GM23248 (cell line): ENCODE measurements at regions not wholly inside any gene's neighbourhood (a gene's known extent, or its start where the extent isn't known, plus 50 kb on each side); places are given as distances from the start of the nearest gene placed in this dataset.

Source experiments
- DNase-seq: peaks from one replicate; pipeline ENCODE4 v3.0.0-alpha.2; 2015
- H2AFZ ChIP-seq: fragments of 200-600 bp; sonication (generic); 2 replicates; pipeline ENCODE4 v1.6.1; 2016; ENCODE audit warnings: antibody characterized with exemption
- H3F3A ChIP-seq: fragments of 200-600 bp; sonication (generic); 2 replicates; pipeline ENCODE4 v1.6.1; 2016; ENCODE audit warnings: mild to moderate bottlenecking, antibody characterized with exemption, mixed run types; ENCODE audit not compliant: insufficient read depth
- H3K27ac ChIP-seq: fragments of 200-600 bp; sonication (generic); 2 replicates; pipeline ENCODE4 v1.5.1; 2016; ENCODE audit warnings: mild to moderate bottlenecking
- H3K27me3 ChIP-seq: fragments of 200-600 bp; sonication (generic); replicated peaks from 2 replicates; pipeline ENCODE4 v1.6.1; 2016; ENCODE audit warnings: mild to moderate bottlenecking; ENCODE audit not compliant: insufficient read depth
- H3K36me3 ChIP-seq: fragments of 200-600 bp; sonication (generic); 2 replicates; pipeline ENCODE4 v1.6.1; 2016; ENCODE audit warnings: low read depth, mild to moderate bottlenecking
- H3K4me1 ChIP-seq: fragments of 200-600 bp; sonication (generic); 2 replicates; pipeline ENCODE4 v1.6.1; 2016; ENCODE audit warnings: mild to moderate bottlenecking; ENCODE audit not compliant: insufficient read depth
- H3K4me2 ChIP-seq: fragments of 200-600 bp; sonication (generic); one replicate; pipeline ENCODE4 v1.6.1; 2016; ENCODE audit warnings: mild to moderate bottlenecking; ENCODE audit not compliant: unreplicated experiment
- H3K4me3 ChIP-seq: fragments of 200-600 bp; sonication (generic); 2 replicates; pipeline ENCODE4 v1.5.1; 2016; ENCODE audit warnings: mild to moderate bottlenecking
- H3K79me2 ChIP-seq: fragments of 200-600 bp; sonication (generic); 2 replicates; pipeline ENCODE4 v1.6.1; 2016; ENCODE audit warnings: mild to moderate bottlenecking; ENCODE audit not compliant: insufficient read depth
- H3K9ac ChIP-seq: fragments of 200-600 bp; sonication (generic); 2 replicates; pipeline ENCODE4 v1.6.1; 2016; ENCODE audit warnings: mild to moderate bottlenecking
- H3K9me2 ChIP-seq: fragments of 200-600 bp; sonication (generic); 2 replicates; pipeline ENCODE4 v1.6.1; 2016; ENCODE audit warnings: mixed run types, mild to moderate bottlenecking, moderate library complexity; ENCODE audit not compliant: insufficient read depth
- H3K9me3 ChIP-seq: fragments of 200-600 bp; sonication (generic); one replicate; pipeline ENCODE4 v1.6.1; 2017; ENCODE audit warnings: low read depth
- H4K20me1 ChIP-seq: fragments of 200-600 bp; sonication (generic); 2 replicates; pipeline ENCODE4 v1.6.0; 2016; ENCODE audit not compliant: insufficient read depth
- EZH2 ChIP-seq: fragments of 200-600 bp; sonication (generic); IDR thresholded peaks from 2 replicates; pipeline ENCODE4 v1.6.1; 2018; ENCODE audit warnings: antibody characterized with exemption, mild to moderate bottlenecking; ENCODE audit not compliant: insufficient read depth, poor library complexity, severe bottlenecking
- EZH2phosphoT487 ChIP-seq: fragments of 200-600 bp; sonication (generic); IDR thresholded peaks from 2 replicates; pipeline ENCODE4 v1.6.1; 2018; ENCODE audit warnings: antibody characterized with exemption, moderate library complexity, mild to moderate bottlenecking, low read depth; ENCODE audit not compliant: insufficient read depth
- WGBS, 2 experiments: methylation state at CpG; one replicate each; pipeline ENCODE4 v1.1.6; 2015 to 2017; ENCODE audit warnings: low lambda C conversion rate in 2 of 2, low coverage in 1 of 2; ENCODE audit errors: missing lambda C conversion rate in 2 of 2; 5-methylcytosine and 5-hydroxymethylcytosine counted together
- in situ Hi-C: fragments of 300-500 bp; cut with MboI; formaldehyde crosslinking; loops from 2 replicates; pipeline ENCODE4 v1.15.0; 2020

- no peak overlapping the region for H3K4me2 ChIP-seq
- in situ Hi-C loops, result no loop called here
- no peaks in the 10 kb centered on the region for H3K27me3 ChIP-seq
- H2AFZ ChIP-seq, result no peak overlapping the region
- peaks cover 4% of the 10 kb centered on the region for H3K9me3 ChIP-seq
- H3K79me2 ChIP-seq, result no peaks in the 10 kb centered on the region
- no peak overlapping the region for H3K9ac ChIP-seq
- no peaks in the 10 kb centered on the region for H4K20me1 ChIP-seq
- no peak overlapping the region for H3K4me3 ChIP-seq
- DNase-seq, result no peak
- H3F3A ChIP-seq, result no peaks in the 10 kb centered on the region
- H3K4me1 ChIP-seq, result no peaks in the 10 kb centered on the region
- WGBS, 2 experiments, result 67 to 78% methylated on average over 2 of the region's 2 CpGs
- H3K27ac ChIP-seq, result no peak overlapping the region
- no peaks in the 10 kb centered on the region for H3K36me3 ChIP-seq
- TF ChIP-seq EZH2phosphoT487 (no peak), EZH2 (no peak)
- no peaks in the 10 kb centered on the region for H3K9me2 ChIP-seq
Measured at GRCh38 chr4:186851291-186852072, 127.8 kb upstream of the FAT1 start.

DNA sequence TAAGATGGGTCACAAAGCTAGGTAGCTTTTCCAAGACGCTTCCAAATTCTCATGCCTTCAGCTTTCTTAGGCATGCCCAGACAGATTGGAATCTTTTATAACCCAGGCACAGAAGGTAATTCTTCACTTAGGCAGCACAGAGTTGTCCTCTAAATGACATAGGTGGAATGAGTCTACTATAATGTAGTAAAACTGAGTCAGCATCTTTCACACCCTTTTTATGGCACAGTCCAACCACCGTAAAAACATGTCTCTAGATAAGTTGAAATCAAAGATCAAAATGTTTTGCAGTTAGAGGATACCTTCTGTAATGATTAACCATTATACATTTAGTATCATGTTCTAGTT, 128.4 kb upstream of the FAT1 start:
- no peaks in the 10 kb centered on the region for H3K9me2 ChIP-seq
- 79 to 81% methylated on average over 2 of the region's 2 CpGs for whole genome bisulfite sequencing, 2 experiments
- TF ChIP-seq EZH2 (no peak), EZH2phosphoT487 (no peak)

DNA sequence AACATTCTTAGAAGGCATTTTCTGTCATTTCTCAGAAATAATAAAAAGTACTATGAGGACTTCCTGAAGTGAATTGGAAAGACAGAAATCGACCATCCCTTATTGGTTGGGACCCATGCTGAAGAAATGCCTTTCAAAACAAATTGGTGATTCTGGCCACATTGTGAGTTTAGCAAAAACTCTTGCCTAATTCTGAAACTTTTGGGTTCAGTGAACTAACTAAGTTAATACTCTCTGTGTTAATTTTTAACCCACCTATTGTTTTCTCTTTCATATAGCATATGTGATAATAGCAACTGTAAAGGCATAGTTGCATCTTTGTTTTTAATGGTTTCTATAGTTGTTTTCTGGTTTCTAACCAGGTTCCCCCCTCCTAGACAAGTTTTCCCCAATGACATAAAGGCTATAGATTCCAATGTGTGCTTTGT, 129.3 kb upstream of the FAT1 start:
- Histone ChIP-seq H3K79me2 (no peaks in the 10 kb centered on the region), H3K4me3 (no peak overlapping the region), H3K9me2 (no peaks in the 10 kb centered on the region), H3K4me1 (no peaks in the 10 kb centered on the region), H3F3A (no peaks in the 10 kb centered on the region), H3K9me3 (peaks cover 4% of the 10 kb centered on the region), H4K20me1 (no peaks in the 10 kb centered on the region), H2AFZ (no peak overlapping the region), H3K9ac (no peak overlapping the region), H3K4me2 (no peak overlapping the region), H3K27ac (no peak overlapping the region), H3K27me3 (no peaks in the 10 kb centered on the region), H3K36me3 (no peaks in the 10 kb centered on the region)
- in situ Hi-C loops, result no loop called here
- no peak for TF ChIP-seq EZH2
- TF ChIP-seq EZH2phosphoT487, result no peak
- no peak for DNase-seq
- WGBS, 2 experiments, result 30 to 40% methylated on average over 1 of the region's 1 CpG

More for the DNA sequence above, 128.4 kb upstream of the FAT1 start:
- H3K79me2 ChIP-seq, result no peaks in the 10 kb centered on the region
- no peaks in the 10 kb centered on the region for H3K4me1 ChIP-seq
- H3K27ac ChIP-seq, result no peak overlapping the region
- no peak overlapping the region for H3K4me2 ChIP-seq
- H3F3A ChIP-seq, result no peaks in the 10 kb centered on the region
- in situ Hi-C loops, result no loop called here
- H3K9me3 ChIP-seq, result peaks cover 4% of the 10 kb centered on the region
- no peaks in the 10 kb centered on the region for H4K20me1 ChIP-seq
- no peak for DNase-seq
- no peak overlapping the region for H2AFZ ChIP-seq
- H3K36me3 ChIP-seq, result no peaks in the 10 kb centered on the region
- no peak overlapping the region for H3K9ac ChIP-seq
- no peak overlapping the region for H3K4me3 ChIP-seq
- no peaks in the 10 kb centered on the region for H3K27me3 ChIP-seq

- H3K27ac ChIP-seq, result no peak overlapping the region
- H2AFZ ChIP-seq, result no peak overlapping the region
- TF ChIP-seq EZH2phosphoT487, result no peak
- TF ChIP-seq EZH2, result no peak
- in situ Hi-C loops, result no loop called here
- H3K4me3 ChIP-seq, result no peak overlapping the region
- H3K9ac ChIP-seq, result no peak overlapping the region
- no peaks in the 10 kb centered on the region for H3K9me2 ChIP-seq
- H3K27me3 ChIP-seq, result no peaks in the 10 kb centered on the region
- WGBS, 2 experiments, result 59 to 60% methylated on average over 3 of the region's 3 CpGs
- H4K20me1 ChIP-seq, result no peaks in the 10 kb centered on the region
- H3F3A ChIP-seq, result no peaks in the 10 kb centered on the region
- H3K9me3 ChIP-seq, result peaks cover 4% of the 10 kb centered on the region
- H3K79me2 ChIP-seq, result no peaks in the 10 kb centered on the region
- no peak overlapping the region for H3K4me2 ChIP-seq
- no peaks in the 10 kb centered on the region for H3K36me3 ChIP-seq
- no peaks in the 10 kb centered on the region for H3K4me1 ChIP-seq
- DNase-seq, result no peak
Measured at GRCh38 chr4:186854256-186854655, 130.6 kb upstream of the FAT1 start.

DNA sequence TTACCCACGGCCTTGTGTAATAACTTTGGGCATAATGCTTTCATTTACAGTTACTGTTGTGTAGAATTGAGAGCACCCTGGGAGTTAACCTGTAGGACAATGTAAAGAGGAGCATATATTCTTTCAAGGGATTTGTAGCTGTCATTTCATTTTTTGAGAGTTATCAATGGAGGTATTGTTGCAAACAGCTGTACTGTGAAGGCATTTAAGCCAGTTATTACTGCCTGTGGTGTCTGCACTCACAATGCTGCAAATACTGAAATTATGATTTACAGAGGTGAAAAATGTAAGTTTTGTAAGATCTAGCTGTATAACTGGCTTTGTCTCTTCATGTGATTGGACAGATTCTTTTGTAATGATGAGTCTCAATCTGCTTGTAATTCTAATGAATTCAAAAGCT, 131.5 kb upstream of the FAT1 start:
- no peak overlapping the region for H2AFZ ChIP-seq
- H3K9ac ChIP-seq, result no peak overlapping the region
- H3F3A ChIP-seq, result no peaks in the 10 kb centered on the region
- H3K4me2 ChIP-seq, result no peak overlapping the region
- no peaks in the 10 kb centered on the region for H4K20me1 ChIP-seq
- H3K27me3 ChIP-seq, result no peaks in the 10 kb centered on the region
- in situ Hi-C loops, result no loop called here
- H3K4me3 ChIP-seq, result no peak overlapping the region
- no peak for DNase-seq
- H3K4me1 ChIP-seq, result no peaks in the 10 kb centered on the region
- H3K36me3 ChIP-seq, result no peaks in the 10 kb centered on the region
- TF ChIP-seq EZH2 (no peak), EZH2phosphoT487 (no peak)
- no peaks in the 10 kb centered on the region for H3K9me2 ChIP-seq
- no peak overlapping the region for H3K27ac ChIP-seq
- H3K9me3 ChIP-seq, result peaks cover 3% of the 10 kb centered on the region
- no peaks in the 10 kb centered on the region for H3K79me2 ChIP-seq
- 90 to 94% methylated on average over 1 of the region's 1 CpG for WGBS, 2 experiments
